ENCODE measurements at regions not wholly inside any gene's neighbourhood (a gene's known extent, or its start where the extent isn't known, plus 50 kb on each side); places are given as distances from the start of the nearest gene placed in this dataset.

GRCh38 chr7:45501791-45502190 lies 72.4 kb upstream of the ADCY1 start:
- no peak for DNase-seq (ENCODE audit: low read depth)
- no peak overlapping the region for H3K4me3 ChIP-seq (ENCODE audit: low read length)
- TF ChIP-seq CTCF (conservative IDR thresholded peaks at IDR 0.05; ENCODE audit: low read length), result no peak

- DNase-seq (ENCODE audit: low read depth), result no peak
- TF ChIP-seq CTCF (conservative IDR thresholded peaks at IDR 0.05; ENCODE audit: low read length), result no peak
Measured at GRCh38 chr7:45506059-45506458, 68.1 kb upstream of the ADCY1 start.

GRCh38 chr7:45509222-45509621 lies 64.9 kb upstream of the ADCY1 start:
- TF ChIP-seq CTCF (conservative IDR thresholded peaks at IDR 0.05; ENCODE audit: low read length), result no peak
- no peak overlapping the region for H3K4me3 ChIP-seq (ENCODE audit: low read length)
- DNase-seq (ENCODE audit: low read depth), result no peak

More at GRCh38 chr7:45506059-45506458, 68.1 kb upstream of the ADCY1 start:
- no peak overlapping the region for H3K4me3 ChIP-seq (ENCODE audit: low read length)

- no peak for TF ChIP-seq CTCF (conservative IDR thresholded peaks at IDR 0.05; ENCODE audit: low read length)
- no peak for DNase-seq (ENCODE audit: low read depth)
- no peak overlapping the region for H3K4me3 ChIP-seq (ENCODE audit: low read length)
Measured at GRCh38 chr7:45511721-45512597, 62.2 kb upstream of the ADCY1 start.

GRCh38 chr7:45514944-45515343 lies 59.2 kb upstream of the ADCY1 start:
- no peak for DNase-seq (ENCODE audit: low read depth)

GRCh38 chr7:45515346-45515745 lies 58.8 kb upstream of the ADCY1 start:
- H3K4me3 ChIP-seq (ENCODE audit: low read length), result no peak overlapping the region
- TF ChIP-seq CTCF (conservative IDR thresholded peaks at IDR 0.05; ENCODE audit: low read length), result no peak
- DNase-seq (ENCODE audit: low read depth), result no peak

More at GRCh38 chr7:45514944-45515343, 59.2 kb upstream of the ADCY1 start:
- no peak for TF ChIP-seq CTCF (conservative IDR thresholded peaks at IDR 0.05; ENCODE audit: low read length)
- no peak overlapping the region for H3K4me3 ChIP-seq (ENCODE audit: low read length)
